Keratinocyte (primary cell): ENCODE measurements at regions not wholly inside any gene's neighbourhood (a gene's known extent, or its start where the extent isn't known, plus 50 kb on each side); places are given as distances from the start of the nearest gene placed in this dataset.

ENCODE experiments used
- DNase-seq: peaks from one replicate; pipeline ENCODE4 v3.0.0-alpha.2; 2011; ENCODE audit warnings: low read depth, missing footprints, low spot score
- FAIRE-seq: peaks from 2 replicates; lab custom pipeline; 2011; peaks lifted over from hg19 to GRCh38; lab: Jason Lieb, UNC
- H2AFZ ChIP-seq: 2 replicates; pipeline ENCODE4 v1.6.0; 2012; ENCODE audit warnings: low read length, control low read depth, inconsistent platforms; ENCODE audit not compliant: control insufficient read depth
- H3K27ac ChIP-seq: 2 replicates; pipeline ENCODE4 v1.5.1; 2011; ENCODE audit warnings: low read length; ENCODE audit not compliant: control insufficient read depth, insufficient read depth
- H3K27me3 ChIP-seq: 3 replicates; pipeline ENCODE4 v1.6.0; 2011; ENCODE audit warnings: low read length; ENCODE audit not compliant: control insufficient read depth, insufficient read depth; ENCODE audit errors: extremely low read depth
- H3K36me3 ChIP-seq, 2 experiments: 2 replicates in 1 of 2; 3 replicates in 1 of 2; pipeline ENCODE4 v1.5.1; 2011; ENCODE audit warnings: low read length in 2 of 2, mild to moderate bottlenecking in 1 of 2; ENCODE audit not compliant: control insufficient read depth in 2 of 2, insufficient read depth in 2 of 2; ENCODE audit errors: extremely low read depth in 1 of 2
- H3K4me1 ChIP-seq: 3 replicates; pipeline ENCODE4 v1.5.1; 2011; ENCODE audit warnings: low read length; ENCODE audit not compliant: control insufficient read depth, insufficient read depth; ENCODE audit errors: extremely low read depth
- H3K4me2 ChIP-seq: 3 replicates; pipeline ENCODE4 v1.6.0; 2011; ENCODE audit warnings: low read depth, low read length; ENCODE audit not compliant: control insufficient read depth, insufficient read depth; ENCODE audit errors: extremely low read depth
- H3K4me3 ChIP-seq, 3 experiments: fragments of 200-600 bp in 1 of 3; sonication (generic) in 1 of 3; 2 replicates in 2 of 3; 3 replicates in 1 of 3; pipeline ENCODE4 v1.5.1; 2011 to 2016; ENCODE audit warnings: low read length in 3 of 3, mild to moderate bottlenecking in 3 of 3, control low read depth in 2 of 3, inconsistent platforms in 1 of 3, low read depth in 1 of 3, mixed read lengths in 1 of 3, mixed run types in 1 of 3, moderate library complexity in 1 of 3; ENCODE audit not compliant: control insufficient read depth in 2 of 3, insufficient read depth in 2 of 3; ENCODE audit errors: extremely low read depth in 1 of 3
- H3K79me2 ChIP-seq: 2 replicates; pipeline ENCODE4 v1.6.0; 2012; ENCODE audit warnings: low read length; ENCODE audit not compliant: control insufficient read depth, insufficient read depth
- H3K9ac ChIP-seq: 3 replicates; pipeline ENCODE4 v1.6.0; 2011; ENCODE audit warnings: low read length; ENCODE audit not compliant: control insufficient read depth, insufficient read depth; ENCODE audit errors: extremely low read depth
- H3K9me1 ChIP-seq: 3 replicates; pipeline ENCODE4 v1.6.0; 2011; ENCODE audit warnings: low read length; ENCODE audit not compliant: control insufficient read depth, insufficient read depth; ENCODE audit errors: extremely low read depth
- H3K9me3 ChIP-seq: 2 replicates; pipeline ENCODE4 v1.5.1; 2012; ENCODE audit warnings: low read depth, low read length; ENCODE audit not compliant: control insufficient read depth
- H4K20me1 ChIP-seq: 3 replicates; pipeline ENCODE4 v1.6.0; 2011; ENCODE audit warnings: low read length; ENCODE audit not compliant: control insufficient read depth, insufficient read depth; ENCODE audit errors: extremely low read depth
- EZH2 ChIP-seq: IDR thresholded peaks from one replicate; pipeline ENCODE4 v1.6.1; 2012; ENCODE audit warnings: inconsistent platforms, mild to moderate bottlenecking, low read length, moderate library complexity
- dilution Hi-C: fragments of 300-500 bp; cut with MboI; formaldehyde crosslinking; loops from one replicate; pipeline ENCODE4 v1.7.0; 2020; ENCODE audit warnings: low sequenced_read_pairs; ENCODE audit not compliant: extremely low pct_ligation_motif_present
- TF ChIP-seq, protein P1 (sequence below), 3 experiments: IDR thresholded peaks in 1 of 3; conservative IDR thresholded peaks in 1 of 3; optimal IDR thresholded peaks in 1 of 3; 2 replicates in 2 of 3; 3 replicates in 1 of 3; pipeline versions ENCODE3 to v1.5.1; 2011; ENCODE audit warnings: low read length in 3 of 3, mild to moderate bottlenecking in 3 of 3, moderate library complexity in 2 of 3, control low read depth in 1 of 3, inconsistent platforms in 1 of 3; ENCODE audit not compliant: insufficient read depth in 2 of 3; ENCODE audit errors: extremely low read depth in 1 of 3

DNA sequence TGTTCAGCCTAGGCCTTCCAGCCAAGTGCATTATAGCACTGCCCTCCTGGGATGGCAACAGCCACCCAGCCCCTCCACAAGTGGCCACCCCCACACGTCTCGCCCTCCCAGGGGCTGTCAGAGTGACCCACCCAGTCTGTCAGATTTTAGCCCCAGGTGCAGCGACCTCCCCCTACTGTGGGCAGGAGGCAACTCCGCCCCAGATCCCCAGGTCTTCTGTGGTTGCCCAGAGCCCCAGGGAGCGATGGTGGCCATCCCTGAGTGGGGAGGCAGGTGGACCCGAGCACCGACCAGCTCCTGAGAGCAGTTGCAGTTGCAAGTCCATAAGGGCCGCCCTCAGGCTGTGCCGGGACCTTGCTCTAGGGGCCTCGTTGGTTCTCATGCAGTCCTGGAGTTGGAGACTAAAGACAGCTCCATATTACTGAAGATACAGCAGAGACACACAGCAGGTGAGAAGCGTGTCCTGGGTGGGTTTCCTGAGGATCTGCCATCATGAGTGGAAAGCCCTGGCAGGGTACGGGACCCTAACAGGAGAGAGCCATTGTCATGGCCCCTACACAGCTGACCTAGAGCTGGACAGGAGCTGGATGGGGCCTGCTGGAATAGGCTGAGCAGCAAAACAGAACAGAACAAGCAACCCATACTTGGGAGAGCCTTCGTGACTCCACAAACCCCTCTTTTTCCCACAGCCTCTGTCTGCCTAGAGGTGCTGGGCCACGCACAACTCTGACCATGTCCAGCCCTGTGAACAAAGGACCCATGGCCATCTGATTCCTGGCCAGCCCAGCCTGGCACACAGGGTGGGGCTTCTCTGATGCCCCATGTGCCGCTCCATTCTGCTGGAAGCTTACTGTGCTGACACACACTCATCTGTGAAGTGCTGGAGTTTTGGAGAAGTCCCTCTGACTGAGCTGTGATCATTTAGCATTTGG is 110.3 kb upstream of the ALDH1A3 start:
- no peak for TF ChIP-seq EZH2
- TF ChIP-seq, protein P1, sequence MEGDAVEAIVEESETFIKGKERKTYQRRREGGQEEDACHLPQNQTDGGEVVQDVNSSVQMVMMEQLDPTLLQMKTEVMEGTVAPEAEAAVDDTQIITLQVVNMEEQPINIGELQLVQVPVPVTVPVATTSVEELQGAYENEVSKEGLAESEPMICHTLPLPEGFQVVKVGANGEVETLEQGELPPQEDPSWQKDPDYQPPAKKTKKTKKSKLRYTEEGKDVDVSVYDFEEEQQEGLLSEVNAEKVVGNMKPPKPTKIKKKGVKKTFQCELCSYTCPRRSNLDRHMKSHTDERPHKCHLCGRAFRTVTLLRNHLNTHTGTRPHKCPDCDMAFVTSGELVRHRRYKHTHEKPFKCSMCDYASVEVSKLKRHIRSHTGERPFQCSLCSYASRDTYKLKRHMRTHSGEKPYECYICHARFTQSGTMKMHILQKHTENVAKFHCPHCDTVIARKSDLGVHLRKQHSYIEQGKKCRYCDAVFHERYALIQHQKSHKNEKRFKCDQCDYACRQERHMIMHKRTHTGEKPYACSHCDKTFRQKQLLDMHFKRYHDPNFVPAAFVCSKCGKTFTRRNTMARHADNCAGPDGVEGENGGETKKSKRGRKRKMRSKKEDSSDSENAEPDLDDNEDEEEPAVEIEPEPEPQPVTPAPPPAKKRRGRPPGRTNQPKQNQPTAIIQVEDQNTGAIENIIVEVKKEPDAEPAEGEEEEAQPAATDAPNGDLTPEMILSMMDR (optimal IDR thresholded peaks at IDR 0.05 in 1 of 3, IDR thresholded peaks at IDR 0.05 in 1 of 3, conservative IDR thresholded peaks at IDR 0.05 in 1 of 3; ENCODE audit: extremely low read depth in 1 of 3, insufficient read depth in 2 of 3, low read length in 3 of 3), result no peak
- Histone ChIP-seq H3K27me3 (no peaks in the 10 kb centered on the region), H3K79me2 (no peaks in the 10 kb centered on the region), H3K4me1 (no peaks in the 10 kb centered on the region), H3K36me3 (no peaks in the 10 kb centered on the region), H3K4me3 (no peak overlapping the region), H3K27ac (no peak overlapping the region), H4K20me1 (no peaks in the 10 kb centered on the region), H3K4me2 (no peak overlapping the region), H3K9me1 (no peaks in the 10 kb centered on the region), H3K9ac (no peak overlapping the region), H2AFZ (no peak overlapping the region), H3K9me3 (no peaks in the 10 kb centered on the region)
- no peak for FAIRE-seq
- DNase-seq, result no peak
- dilution Hi-C loops, result no loop called here

GRCh38 chr15:100769975-100770340 is 109.7 kb upstream of the ALDH1A3 start:
- Histone ChIP-seq H3K4me1 (no peaks in the 10 kb centered on the region), H4K20me1 (no peaks in the 10 kb centered on the region), H3K27ac (no peak overlapping the region), H3K9me3 (no peaks in the 10 kb centered on the region), H2AFZ (no peak overlapping the region), H3K9me1 (no peaks in the 10 kb centered on the region), H3K27me3 (no peaks in the 10 kb centered on the region), H3K4me2 (no peak overlapping the region), H3K79me2 (no peaks in the 10 kb centered on the region), H3K4me3 (no peak overlapping the region), H3K9ac (no peak overlapping the region), H3K36me3 (no peaks in the 10 kb centered on the region)
- TF ChIP-seq, protein P1 (optimal IDR thresholded peaks at IDR 0.05 in 1 of 3, IDR thresholded peaks at IDR 0.05 in 1 of 3, conservative IDR thresholded peaks at IDR 0.05 in 1 of 3; ENCODE audit: extremely low read depth in 1 of 3, insufficient read depth in 2 of 3, low read length in 3 of 3), result no peak
- no peak for TF ChIP-seq EZH2
- dilution Hi-C loops, result no loop called here
- DNase-seq (no peak), FAIRE-seq (no peak)
